GM12878 (cell line): ENCODE measurements at regions not wholly inside any gene's neighbourhood (a gene's known extent, or its start where the extent isn't known, plus 50 kb on each side); places are given as distances from the start of the nearest gene placed in this dataset.

ENCODE experiments used
- ATAC-seq: fragments of 200-7000 bp; cut with Tn5 transposase; 3 replicates; pipeline ENCODE4 v1.9.1; 2020; ENCODE audit warnings: mild to moderate bottlenecking, moderate library complexity
- BruUV-seq: library from RNA; stranded (reverse); fragments of 400-500 nt; replicated peaks from 2 replicates; lab custom pipeline; 2021; lab: Mats Ljungman, UMichigan
- CTCF ChIA-PET: fragments of 300-600 bp; sonication (Branson Sonifier 250); formaldehyde crosslinking; extraction: SDS; loops from one replicate; lab custom pipeline; 2021; ENCODE audit warnings: inconsistent platforms; lab: Yijun Ruan, JAX
- POLR2A ChIA-PET: fragments of 350-600 bp; formaldehyde crosslinking; extraction: SDS; loops from one replicate; lab custom pipeline; 2021; ENCODE audit warnings: inconsistent platforms; lab: Charles Lee
- RAD21 ChIA-PET: fragments of 300-600 bp; sonication (Branson Sonifier 250); formaldehyde crosslinking; loops from one replicate; lab custom pipeline; 2023; ENCODE audit warnings: antibody characterized with exemption; ENCODE audit not compliant: unreplicated experiment; lab: Charles Lee
- SMC1A ChIA-PET: fragments of 300-600 bp; sonication (Branson Sonifier 250); formaldehyde crosslinking; loops from one replicate; lab custom pipeline; 2023; ENCODE audit not compliant: unreplicated experiment, uncharacterized antibody; lab: Charles Lee
- DNase-seq: peaks from one replicate; pipeline ENCODE4 v3.0.0-alpha.2; 2011; ENCODE audit warnings: low read depth, low spot score
- FAIRE-seq: peaks from 3 replicates; lab custom pipeline; 2011; peaks lifted over from hg19 to GRCh38; lab: Jason Lieb, UNC
- H2AFZ ChIP-seq: 2 replicates; pipeline ENCODE4 v1.6.0; 2011; ENCODE audit warnings: low read depth, low read length, control low read depth; ENCODE audit not compliant: control insufficient read depth
- H3K27ac ChIP-seq: 2 replicates; pipeline ENCODE4 v1.5.1; 2011; ENCODE audit warnings: control low read depth; ENCODE audit not compliant: control insufficient read depth, insufficient read depth
- H3K27me3 ChIP-seq, 2 experiments: replicated peaks in 1 of 2; 2 replicates each; pipeline versions ENCODE4 v1.6.0 to v1.6.1; 2011; ENCODE audit warnings: low read length in 1 of 2; ENCODE audit not compliant: control insufficient read depth in 2 of 2, insufficient read depth in 2 of 2
- H3K36me3 ChIP-seq, 2 experiments: 2 replicates each; pipeline ENCODE4 v1.5.1; 2011; ENCODE audit warnings: low read length in 1 of 2; ENCODE audit not compliant: control insufficient read depth in 2 of 2, insufficient read depth in 2 of 2
- H3K4me1 ChIP-seq: 2 replicates; pipeline ENCODE4 v1.6.1; 2011; ENCODE audit warnings: mild to moderate bottlenecking, low read length, moderate library complexity, mixed read lengths; ENCODE audit not compliant: control insufficient read depth, insufficient read depth
- H3K4me2 ChIP-seq: 2 replicates; pipeline ENCODE4 v1.6.0; 2011; ENCODE audit warnings: control low read depth; ENCODE audit not compliant: control insufficient read depth, insufficient read depth
- H3K4me3 ChIP-seq: fragments of 200-600 bp; sonication (generic); 2 replicates; pipeline ENCODE4 v1.5.1; 2016
- H3K79me2 ChIP-seq: 2 replicates; pipeline ENCODE4 v1.6.0; 2011; ENCODE audit warnings: low read length; ENCODE audit not compliant: control insufficient read depth, insufficient read depth
- H3K9ac ChIP-seq: 2 replicates; pipeline ENCODE4 v1.8.0; 2011; ENCODE audit warnings: low read length, control low read depth, mixed read lengths; ENCODE audit not compliant: control insufficient read depth, insufficient read depth
- H3K9me3 ChIP-seq: replicated peaks from 3 replicates; pipeline ENCODE4 v1.5.1; 2011; ENCODE audit warnings: mild to moderate bottlenecking, low read length; ENCODE audit not compliant: control insufficient read depth, insufficient read depth
- H4K20me1 ChIP-seq: 2 replicates; pipeline ENCODE4 v1.6.0; 2011; ENCODE audit not compliant: control insufficient read depth, insufficient read depth
- BCL11A ChIP-seq: IDR thresholded peaks from 2 replicates; pipeline ENCODE4 v1.6.1; 2011; ENCODE audit warnings: low read depth, low read length
- EP300 ChIP-seq, 2 experiments: fragments of 150-350 bp in 1 of 2; IDR thresholded peaks; 2 replicates each; pipeline ENCODE4 v1.6.1; 2011 to 2012; ENCODE audit warnings: low read depth in 2 of 2, low read length in 2 of 2, borderline replicate concordance in 1 of 2, improper control_type of control experiment in 1 of 2, inconsistent platforms in 1 of 2; ENCODE audit not compliant: control insufficient read depth in 1 of 2
- HCFC1 ChIP-seq: fragments of 150-350 bp; IDR thresholded peaks from 2 replicates; pipeline ENCODE4 v1.6.1; 2014; ENCODE audit warnings: low read length
- MEF2A ChIP-seq: IDR thresholded peaks from 2 replicates; pipeline ENCODE4 v1.6.1; 2011; ENCODE audit warnings: low read depth, mild to moderate bottlenecking, low read length, moderate library complexity; ENCODE audit not compliant: insufficient read depth
- MYB ChIP-seq: fragments of 150-350 bp; IDR thresholded peaks from 2 replicates; pipeline ENCODE4 v1.6.1; 2014; ENCODE audit warnings: mild to moderate bottlenecking, low read depth, low read length, borderline replicate concordance
- NFIC ChIP-seq: IDR thresholded peaks from 2 replicates; pipeline ENCODE4 v1.6.1; 2012; ENCODE audit warnings: low read depth, mild to moderate bottlenecking, inconsistent platforms, low read length, moderate library complexity
- PML ChIP-seq: IDR thresholded peaks from 2 replicates; pipeline ENCODE4 v1.6.1; 2012; ENCODE audit warnings: low read length, inconsistent platforms
- POLR2AphosphoS2 ChIP-seq: IDR thresholded peaks from 2 replicates; pipeline ENCODE4 v1.6.1; 2011; ENCODE audit warnings: low read depth, mild to moderate bottlenecking, low read length, improper control_type of control experiment, moderate library complexity
- POU2F2 ChIP-seq: IDR thresholded peaks from 3 replicates; pipeline ENCODE4 v1.6.1; 2011; ENCODE audit warnings: low read depth, mild to moderate bottlenecking, low read length, borderline replicate concordance
- RAD21 ChIP-seq: IDR thresholded peaks from 2 replicates; pipeline ENCODE4 v1.6.1; 2011; ENCODE audit warnings: mild to moderate bottlenecking, low read depth, low read length, moderate library complexity; ENCODE audit not compliant: insufficient read depth
- RBBP5 ChIP-seq: fragments of 200-600 bp; sonication (generic); conservative IDR thresholded peaks from 2 replicates; pipeline ENCODE4 v1.6.1; 2016
- ZNF24 ChIP-seq: fragments of 450-650 bp; IDR thresholded peaks from 2 replicates; pipeline ENCODE4 v1.6.1; 2017; ENCODE audit warnings: antibody characterized with exemption, mild to moderate bottlenecking
- WGBS: methylation state at CpG from one replicate; pipeline ENCODE4 v1.1.6; 2016; ENCODE audit warnings: low lambda C conversion rate; ENCODE audit not compliant: insufficient replicate concordance, insufficient coverage; ENCODE audit errors: missing lambda C conversion rate; 5-methylcytosine and 5-hydroxymethylcytosine counted together
- in situ Hi-C: fragments of 300-500 bp; cut with MboI; formaldehyde crosslinking; loops from 9 replicates; pipeline ENCODE4 v1.14.3; 2018; ENCODE audit warnings: mixed read lengths
- intact Hi-C: fragments of 100-400 bp; cut with micrococcal nuclease; formaldehyde crosslinking; loops from one replicate; pipeline ENCODE4 v1.14.2; 2022; ENCODE audit not compliant: unreplicated experiment
- TF ChIP-seq, protein P1 (sequence below): IDR thresholded peaks from 2 replicates; pipeline ENCODE4 v1.6.1; 2012; ENCODE audit warnings: mild to moderate bottlenecking, low read depth, low read length
- TF ChIP-seq, protein P2 (sequence below): fragments of 450-650 bp; IDR thresholded peaks from 2 replicates; pipeline ENCODE4 v1.6.1; 2018; ENCODE audit warnings: borderline replicate concordance, mild to moderate bottlenecking; ENCODE audit not compliant: partially characterized antibody
- TF ChIP-seq, protein P3 (sequence below): fragments of 450-650 bp; conservative IDR thresholded peaks from 2 replicates; pipeline ENCODE4 v1.6.1; 2017; ENCODE audit warnings: mild to moderate bottlenecking, moderate library complexity

DNA sequence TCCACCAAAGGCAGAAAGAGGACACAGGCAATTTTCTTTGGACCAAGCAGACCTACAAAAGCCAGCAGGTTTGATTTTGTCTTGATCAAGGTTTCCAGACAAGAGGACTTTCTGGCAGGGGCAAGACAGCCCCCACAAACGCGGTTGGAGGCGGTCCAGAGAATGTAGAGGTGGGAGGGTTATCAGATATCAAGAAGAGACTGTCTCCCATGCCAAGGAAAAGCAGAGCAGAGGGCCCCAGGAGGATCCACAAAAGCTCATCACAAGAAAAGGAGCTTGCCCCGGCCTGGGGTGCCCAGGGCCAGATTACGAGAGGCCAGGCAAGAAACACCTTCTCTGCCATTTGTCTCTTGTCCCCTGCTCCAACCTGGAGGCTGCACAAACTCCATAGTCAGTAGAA, 538.9 kb downstream of the BNC2 start:
- Histone ChIP-seq H3K9me3 (no peaks in the 10 kb centered on the region; the same call in 2 of the 3 replicates), H3K36me3 (no peaks in the 10 kb centered on the region), H3K27me3 (no peaks in the 10 kb centered on the region), H3K4me3 (no peak overlapping the region), H4K20me1 (no peaks in the 10 kb centered on the region), H3K27ac (no peak overlapping the region), H2AFZ (no peak overlapping the region), H3K4me1 (no peaks in the 10 kb centered on the region), H3K79me2 (no peaks in the 10 kb centered on the region), H3K9ac (no peak overlapping the region), H3K4me2 (no peak overlapping the region)
- WGBS = 39% methylated on average over 5 of the region's 5 CpGs
- no peak for DNase-seq
- ATAC-seq = no peak
- ChIA-PET RAD21 (no interaction called here), CTCF (no interaction called here), SMC1A (interaction anchor here (1.1 kb wide), 1 partner anchor 83 kb away, joined by 4 read pairs; no protein-coding TSS in a partner anchor), POLR2A (no interaction called here)
- BruUV-seq = no TSS peak
- TF ChIP-seq, protein P1, sequence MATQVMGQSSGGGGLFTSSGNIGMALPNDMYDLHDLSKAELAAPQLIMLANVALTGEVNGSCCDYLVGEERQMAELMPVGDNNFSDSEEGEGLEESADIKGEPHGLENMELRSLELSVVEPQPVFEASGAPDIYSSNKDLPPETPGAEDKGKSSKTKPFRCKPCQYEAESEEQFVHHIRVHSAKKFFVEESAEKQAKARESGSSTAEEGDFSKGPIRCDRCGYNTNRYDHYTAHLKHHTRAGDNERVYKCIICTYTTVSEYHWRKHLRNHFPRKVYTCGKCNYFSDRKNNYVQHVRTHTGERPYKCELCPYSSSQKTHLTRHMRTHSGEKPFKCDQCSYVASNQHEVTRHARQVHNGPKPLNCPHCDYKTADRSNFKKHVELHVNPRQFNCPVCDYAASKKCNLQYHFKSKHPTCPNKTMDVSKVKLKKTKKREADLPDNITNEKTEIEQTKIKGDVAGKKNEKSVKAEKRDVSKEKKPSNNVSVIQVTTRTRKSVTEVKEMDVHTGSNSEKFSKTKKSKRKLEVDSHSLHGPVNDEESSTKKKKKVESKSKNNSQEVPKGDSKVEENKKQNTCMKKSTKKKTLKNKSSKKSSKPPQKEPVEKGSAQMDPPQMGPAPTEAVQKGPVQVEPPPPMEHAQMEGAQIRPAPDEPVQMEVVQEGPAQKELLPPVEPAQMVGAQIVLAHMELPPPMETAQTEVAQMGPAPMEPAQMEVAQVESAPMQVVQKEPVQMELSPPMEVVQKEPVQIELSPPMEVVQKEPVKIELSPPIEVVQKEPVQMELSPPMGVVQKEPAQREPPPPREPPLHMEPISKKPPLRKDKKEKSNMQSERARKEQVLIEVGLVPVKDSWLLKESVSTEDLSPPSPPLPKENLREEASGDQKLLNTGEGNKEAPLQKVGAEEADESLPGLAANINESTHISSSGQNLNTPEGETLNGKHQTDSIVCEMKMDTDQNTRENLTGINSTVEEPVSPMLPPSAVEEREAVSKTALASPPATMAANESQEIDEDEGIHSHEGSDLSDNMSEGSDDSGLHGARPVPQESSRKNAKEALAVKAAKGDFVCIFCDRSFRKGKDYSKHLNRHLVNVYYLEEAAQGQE = no peak
- TF ChIP-seq PML (no peak), POLR2AphosphoS2 (no peak), MEF2A (no peak), HCFC1 (no peak), MYB (no peak), EP300 (IDR thresholded peaks at IDR 0.05; ENCODE audit: borderline replicate concordance in 1 of 2, control insufficient read depth in 1 of 2, low read depth in 2 of 2, low read length in 2 of 2) (no peak), NFIC (no peak), BCL11A (no peak), RAD21 (no peak), RBBP5 (no peak), POU2F2 (no peak), ZNF24 (no peak)
- TF ChIP-seq, protein P2, sequence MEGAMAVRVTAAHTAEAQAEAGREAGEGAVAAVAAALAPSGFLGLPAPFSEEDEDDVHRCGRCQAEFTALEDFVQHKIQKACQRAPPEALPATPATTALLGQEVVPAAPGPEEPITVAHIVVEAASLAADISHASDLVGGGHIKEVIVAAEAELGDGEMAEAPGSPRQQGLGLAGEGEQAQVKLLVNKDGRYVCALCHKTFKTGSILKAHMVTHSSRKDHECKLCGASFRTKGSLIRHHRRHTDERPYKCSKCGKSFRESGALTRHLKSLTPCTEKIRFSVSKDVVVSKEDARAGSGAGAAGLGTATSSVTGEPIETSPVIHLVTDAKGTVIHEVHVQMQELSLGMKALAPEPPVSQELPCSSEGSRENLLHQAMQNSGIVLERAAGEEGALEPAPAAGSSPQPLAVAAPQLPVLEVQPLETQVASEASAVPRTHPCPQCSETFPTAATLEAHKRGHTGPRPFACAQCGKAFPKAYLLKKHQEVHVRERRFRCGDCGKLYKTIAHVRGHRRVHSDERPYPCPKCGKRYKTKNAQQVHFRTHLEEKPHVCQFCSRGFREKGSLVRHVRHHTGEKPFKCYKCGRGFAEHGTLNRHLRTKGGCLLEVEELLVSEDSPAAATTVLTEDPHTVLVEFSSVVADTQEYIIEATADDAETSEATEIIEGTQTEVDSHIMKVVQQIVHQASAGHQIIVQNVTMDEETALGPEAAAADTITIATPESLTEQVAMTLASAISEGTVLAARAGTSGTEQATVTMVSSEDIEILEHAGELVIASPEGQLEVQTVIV = no peak
- TF ChIP-seq, protein P3, sequence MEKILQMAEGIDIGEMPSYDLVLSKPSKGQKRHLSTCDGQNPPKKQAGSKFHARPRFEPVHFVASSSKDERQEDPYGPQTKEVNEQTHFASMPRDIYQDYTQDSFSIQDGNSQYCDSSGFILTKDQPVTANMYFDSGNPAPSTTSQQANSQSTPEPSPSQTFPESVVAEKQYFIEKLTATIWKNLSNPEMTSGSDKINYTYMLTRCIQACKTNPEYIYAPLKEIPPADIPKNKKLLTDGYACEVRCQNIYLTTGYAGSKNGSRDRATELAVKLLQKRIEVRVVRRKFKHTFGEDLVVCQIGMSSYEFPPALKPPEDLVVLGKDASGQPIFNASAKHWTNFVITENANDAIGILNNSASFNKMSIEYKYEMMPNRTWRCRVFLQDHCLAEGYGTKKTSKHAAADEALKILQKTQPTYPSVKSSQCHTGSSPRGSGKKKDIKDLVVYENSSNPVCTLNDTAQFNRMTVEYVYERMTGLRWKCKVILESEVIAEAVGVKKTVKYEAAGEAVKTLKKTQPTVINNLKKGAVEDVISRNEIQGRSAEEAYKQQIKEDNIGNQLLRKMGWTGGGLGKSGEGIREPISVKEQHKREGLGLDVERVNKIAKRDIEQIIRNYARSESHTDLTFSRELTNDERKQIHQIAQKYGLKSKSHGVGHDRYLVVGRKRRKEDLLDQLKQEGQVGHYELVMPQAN = no peak
- in situ Hi-C loops = no loop called here
- no peak for FAIRE-seq
- intact Hi-C loops = no loop called here
